GM12878 (cell line): ENCODE measurements at regions not wholly inside any gene's neighbourhood (a gene's known extent, or its start where the extent isn't known, plus 50 kb on each side); places are given as distances from the start of the nearest gene placed in this dataset.

ENCODE experiments used
- ATAC-seq: fragments of 200-7000 bp; cut with Tn5 transposase; 3 replicates; pipeline ENCODE4 v1.9.1; 2020; ENCODE audit warnings: mild to moderate bottlenecking, moderate library complexity
- BruUV-seq: library from RNA; stranded (reverse); fragments of 400-500 nt; replicated peaks from 2 replicates; lab custom pipeline; 2021; lab: Mats Ljungman, UMichigan
- CTCF ChIA-PET: fragments of 300-600 bp; sonication (Branson Sonifier 250); formaldehyde crosslinking; extraction: SDS; loops from one replicate; lab custom pipeline; 2021; ENCODE audit warnings: inconsistent platforms; lab: Yijun Ruan, JAX
- POLR2A ChIA-PET: fragments of 350-600 bp; formaldehyde crosslinking; extraction: SDS; loops from one replicate; lab custom pipeline; 2021; ENCODE audit warnings: inconsistent platforms; lab: Charles Lee
- RAD21 ChIA-PET: fragments of 300-600 bp; sonication (Branson Sonifier 250); formaldehyde crosslinking; loops from one replicate; lab custom pipeline; 2023; ENCODE audit warnings: antibody characterized with exemption; ENCODE audit not compliant: unreplicated experiment; lab: Charles Lee
- SMC1A ChIA-PET: fragments of 300-600 bp; sonication (Branson Sonifier 250); formaldehyde crosslinking; loops from one replicate; lab custom pipeline; 2023; ENCODE audit not compliant: unreplicated experiment, uncharacterized antibody; lab: Charles Lee
- DNase-seq: peaks from one replicate; pipeline ENCODE4 v3.0.0-alpha.2; 2011; ENCODE audit warnings: low read depth, low spot score
- FAIRE-seq: peaks from 3 replicates; lab custom pipeline; 2011; peaks lifted over from hg19 to GRCh38; lab: Jason Lieb, UNC
- H2AFZ ChIP-seq: 2 replicates; pipeline ENCODE4 v1.6.0; 2011; ENCODE audit warnings: low read depth, low read length, control low read depth; ENCODE audit not compliant: control insufficient read depth
- H3K27ac ChIP-seq: 2 replicates; pipeline ENCODE4 v1.5.1; 2011; ENCODE audit warnings: control low read depth; ENCODE audit not compliant: control insufficient read depth, insufficient read depth
- H3K27me3 ChIP-seq, 2 experiments: replicated peaks in 1 of 2; 2 replicates each; pipeline versions ENCODE4 v1.6.0 to v1.6.1; 2011; ENCODE audit warnings: low read length in 1 of 2; ENCODE audit not compliant: control insufficient read depth in 2 of 2, insufficient read depth in 2 of 2
- H3K36me3 ChIP-seq, 2 experiments: 2 replicates each; pipeline ENCODE4 v1.5.1; 2011; ENCODE audit warnings: low read length in 1 of 2; ENCODE audit not compliant: control insufficient read depth in 2 of 2, insufficient read depth in 2 of 2
- H3K4me1 ChIP-seq: 2 replicates; pipeline ENCODE4 v1.6.1; 2011; ENCODE audit warnings: mild to moderate bottlenecking, low read length, moderate library complexity, mixed read lengths; ENCODE audit not compliant: control insufficient read depth, insufficient read depth
- H3K4me2 ChIP-seq: 2 replicates; pipeline ENCODE4 v1.6.0; 2011; ENCODE audit warnings: control low read depth; ENCODE audit not compliant: control insufficient read depth, insufficient read depth
- H3K4me3 ChIP-seq: fragments of 200-600 bp; sonication (generic); 2 replicates; pipeline ENCODE4 v1.5.1; 2016
- H3K79me2 ChIP-seq: 2 replicates; pipeline ENCODE4 v1.6.0; 2011; ENCODE audit warnings: low read length; ENCODE audit not compliant: control insufficient read depth, insufficient read depth
- H3K9ac ChIP-seq: 2 replicates; pipeline ENCODE4 v1.8.0; 2011; ENCODE audit warnings: low read length, control low read depth, mixed read lengths; ENCODE audit not compliant: control insufficient read depth, insufficient read depth
- H3K9me3 ChIP-seq: replicated peaks from 3 replicates; pipeline ENCODE4 v1.5.1; 2011; ENCODE audit warnings: mild to moderate bottlenecking, low read length; ENCODE audit not compliant: control insufficient read depth, insufficient read depth
- H4K20me1 ChIP-seq: 2 replicates; pipeline ENCODE4 v1.6.0; 2011; ENCODE audit not compliant: control insufficient read depth, insufficient read depth
- JUND ChIP-seq: IDR thresholded peaks from 2 replicates; pipeline ENCODE4 v1.6.1; 2012; ENCODE audit warnings: low read depth, mild to moderate bottlenecking, low read length, improper control_type of control experiment, moderate library complexity
- SIN3A ChIP-seq: IDR thresholded peaks from 2 replicates; pipeline ENCODE4 v1.6.1; 2012; ENCODE audit warnings: low read depth, low read length, improper control_type of control experiment
- YY1 ChIP-seq: IDR thresholded peaks from 2 replicates; pipeline ENCODE4 v1.6.1; 2011; ENCODE audit warnings: low read depth, mild to moderate bottlenecking, low read length
- WGBS: methylation state at CpG from one replicate; pipeline ENCODE4 v1.1.6; 2016; ENCODE audit warnings: low lambda C conversion rate; ENCODE audit not compliant: insufficient replicate concordance, insufficient coverage; ENCODE audit errors: missing lambda C conversion rate; 5-methylcytosine and 5-hydroxymethylcytosine counted together
- in situ Hi-C: fragments of 300-500 bp; cut with MboI; formaldehyde crosslinking; loops from 9 replicates; pipeline ENCODE4 v1.14.3; 2018; ENCODE audit warnings: mixed read lengths
- intact Hi-C: fragments of 100-400 bp; cut with micrococcal nuclease; formaldehyde crosslinking; loops from one replicate; pipeline ENCODE4 v1.14.2; 2022; ENCODE audit not compliant: unreplicated experiment
- TF ChIP-seq, protein P1 (sequence below): IDR thresholded peaks from 2 replicates; pipeline ENCODE4 v1.6.1; 2011; ENCODE audit warnings: mild to moderate bottlenecking, low read depth, low read length, moderate library complexity; ENCODE audit not compliant: insufficient replicate concordance
- TF ChIP-seq, protein P2 (sequence below): fragments of 450-650 bp; IDR thresholded peaks from 2 replicates; pipeline ENCODE4 v1.6.1; 2016; ENCODE audit warnings: mild to moderate bottlenecking

DNA sequence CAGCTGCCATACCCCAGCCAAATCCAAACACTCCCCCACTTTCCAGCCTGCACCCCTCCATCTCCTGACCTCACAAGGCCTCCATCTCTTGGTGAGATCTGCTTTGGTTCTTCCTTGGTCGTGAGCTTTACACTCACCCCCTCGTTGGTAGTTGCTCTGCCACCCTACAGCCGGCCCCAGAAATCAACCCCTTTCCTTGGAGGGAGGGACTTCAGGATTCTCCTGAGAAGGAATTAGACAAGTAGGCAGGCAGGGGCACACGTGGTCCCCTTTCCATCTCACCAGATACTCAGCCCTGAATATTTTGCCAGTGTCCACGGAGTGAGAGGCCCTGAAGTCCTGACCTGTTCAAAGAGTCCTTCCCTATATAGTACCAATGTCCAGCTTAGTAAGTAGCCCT lies 120.0 kb upstream of the PWP1 start:
- in situ Hi-C loops (no loop called here), intact Hi-C loops (no loop called here)
- ATAC-seq (no peak), DNase-seq (no peak)
- SMC1A ChIA-PET = no interaction called here
- no peak overlapping the region for H3K9ac ChIP-seq
- RAD21 ChIA-PET = no interaction called here
- no peaks in the 10 kb centered on the region for H3K79me2 ChIP-seq
- H3K4me3 ChIP-seq = no peak overlapping the region
- no peak overlapping the region for H2AFZ ChIP-seq
- no peak overlapping the region for H3K27ac ChIP-seq
- no peaks in the 10 kb centered on the region for H4K20me1 ChIP-seq
- no peaks in the 10 kb centered on the region for H3K9me3 ChIP-seq
- BruUV-seq = no TSS peak
- TF ChIP-seq YY1 (no peak), JUND (no peak), SIN3A (no peak)
- TF ChIP-seq, protein P1, sequence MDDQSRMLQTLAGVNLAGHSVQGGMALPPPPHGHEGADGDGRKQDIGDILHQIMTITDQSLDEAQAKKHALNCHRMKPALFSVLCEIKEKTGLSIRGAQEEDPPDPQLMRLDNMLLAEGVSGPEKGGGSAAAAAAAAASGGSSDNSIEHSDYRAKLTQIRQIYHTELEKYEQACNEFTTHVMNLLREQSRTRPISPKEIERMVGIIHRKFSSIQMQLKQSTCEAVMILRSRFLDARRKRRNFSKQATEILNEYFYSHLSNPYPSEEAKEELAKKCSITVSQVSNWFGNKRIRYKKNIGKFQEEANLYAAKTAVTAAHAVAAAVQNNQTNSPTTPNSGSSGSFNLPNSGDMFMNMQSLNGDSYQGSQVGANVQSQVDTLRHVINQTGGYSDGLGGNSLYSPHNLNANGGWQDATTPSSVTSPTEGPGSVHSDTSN = no peak
- TF ChIP-seq, protein P2, sequence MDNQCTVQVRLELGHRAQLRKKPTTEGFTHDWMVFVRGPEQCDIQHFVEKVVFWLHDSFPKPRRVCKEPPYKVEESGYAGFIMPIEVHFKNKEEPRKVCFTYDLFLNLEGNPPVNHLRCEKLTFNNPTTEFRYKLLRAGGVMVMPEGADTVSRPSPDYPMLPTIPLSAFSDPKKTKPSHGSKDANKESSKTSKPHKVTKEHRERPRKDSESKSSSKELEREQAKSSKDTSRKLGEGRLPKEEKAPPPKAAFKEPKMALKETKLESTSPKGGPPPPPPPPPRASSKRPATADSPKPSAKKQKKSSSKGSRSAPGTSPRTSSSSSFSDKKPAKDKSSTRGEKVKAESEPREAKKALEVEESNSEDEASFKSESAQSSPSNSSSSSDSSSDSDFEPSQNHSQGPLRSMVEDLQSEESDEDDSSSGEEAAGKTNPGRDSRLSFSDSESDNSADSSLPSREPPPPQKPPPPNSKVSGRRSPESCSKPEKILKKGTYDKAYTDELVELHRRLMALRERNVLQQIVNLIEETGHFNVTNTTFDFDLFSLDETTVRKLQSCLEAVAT = no peak
- TF ChIP-seq, all 136 proteins: peak for 0
- 18% methylated on average over 5 of the region's 5 CpGs for WGBS
- Histone ChIP-seq H3K36me3 (no peaks in the 10 kb centered on the region), H3K4me2 (no peak overlapping the region), H3K27me3 (peaks cover 0 to 7% of the 10 kb centered on the region in 2 experiments; a peak in 3 of 4 replicates), H3K4me1 (no peaks in the 10 kb centered on the region)
- ChIA-PET POLR2A (no interaction called here), CTCF (no interaction called here)
- no peak for FAIRE-seq
